ENCODE measurements at regions not wholly inside any gene's neighbourhood (a gene's known extent, or its start where the extent isn't known, plus 50 kb on each side); places are given as distances from the start of the nearest gene placed in this dataset.
A peak's percentile ranks its signal among the peaks of the same experiment; 100 is the strongest.

DNA sequence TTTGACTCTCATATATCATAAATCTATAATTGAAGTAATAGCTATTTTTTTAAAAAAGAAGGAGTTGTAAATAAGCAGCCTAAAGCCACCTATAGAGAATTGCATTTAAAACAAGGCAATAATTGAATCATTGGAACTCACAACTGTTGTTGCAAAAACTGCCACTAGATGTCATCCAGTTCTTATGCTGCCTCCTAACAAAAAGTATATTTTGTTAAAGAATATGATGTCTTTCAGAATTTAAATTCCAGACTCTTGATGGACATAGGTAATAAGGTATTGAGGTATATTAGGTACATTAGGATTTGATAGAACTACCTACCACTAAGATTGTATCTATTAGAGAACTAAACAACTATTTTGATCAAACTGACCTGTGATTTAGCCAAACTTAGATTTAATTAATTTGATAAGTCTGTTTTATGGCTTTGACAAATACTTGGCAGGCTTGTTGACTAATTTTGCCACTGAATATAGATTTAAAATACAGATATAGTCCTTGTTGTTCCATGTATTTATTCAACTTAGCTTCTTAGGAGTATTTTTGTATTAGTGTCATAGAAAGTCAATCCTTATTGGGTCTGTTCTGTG is 401.4 kb downstream of the RPL10L start:
- Histone ChIP-seq H3K27ac (ENCODE audit: low read length) (no peak overlapping the region), H3K4me1 (ENCODE audit: insufficient read depth, low read length) (no peaks in the 10 kb centered on the region), H4K20me1 (ENCODE audit: insufficient read depth, low read length) (no peaks in the 10 kb centered on the region), H3K4me2 (ENCODE audit: insufficient read depth, low read length) (no peak overlapping the region), H3K27me3 (ENCODE audit: insufficient read depth, low read length, poor library complexity) (no peaks in the 10 kb centered on the region), H3K4me3 (ENCODE audit: low read depth in 1 of 2, low read length in 2 of 2) (no peak overlapping the region), H2AFZ (ENCODE audit: low read depth, low read length) (no peak overlapping the region), H3K36me3 (ENCODE audit: insufficient read depth, low read length) (no peaks in the 10 kb centered on the region), H3K79me2 (ENCODE audit: insufficient read depth, low read length) (no peaks in the 10 kb centered on the region), H3K9ac (ENCODE audit: low read depth, low read length) (no peak overlapping the region), H3K9me3 (ENCODE audit: insufficient read depth, low read length, severe bottlenecking) (no peaks in the 10 kb centered on the region)
- no peak for ATAC-seq (ENCODE audit: insufficient read depth, low read depth)
- no peak for DNase-seq
- TF ChIP-seq, protein P1, sequence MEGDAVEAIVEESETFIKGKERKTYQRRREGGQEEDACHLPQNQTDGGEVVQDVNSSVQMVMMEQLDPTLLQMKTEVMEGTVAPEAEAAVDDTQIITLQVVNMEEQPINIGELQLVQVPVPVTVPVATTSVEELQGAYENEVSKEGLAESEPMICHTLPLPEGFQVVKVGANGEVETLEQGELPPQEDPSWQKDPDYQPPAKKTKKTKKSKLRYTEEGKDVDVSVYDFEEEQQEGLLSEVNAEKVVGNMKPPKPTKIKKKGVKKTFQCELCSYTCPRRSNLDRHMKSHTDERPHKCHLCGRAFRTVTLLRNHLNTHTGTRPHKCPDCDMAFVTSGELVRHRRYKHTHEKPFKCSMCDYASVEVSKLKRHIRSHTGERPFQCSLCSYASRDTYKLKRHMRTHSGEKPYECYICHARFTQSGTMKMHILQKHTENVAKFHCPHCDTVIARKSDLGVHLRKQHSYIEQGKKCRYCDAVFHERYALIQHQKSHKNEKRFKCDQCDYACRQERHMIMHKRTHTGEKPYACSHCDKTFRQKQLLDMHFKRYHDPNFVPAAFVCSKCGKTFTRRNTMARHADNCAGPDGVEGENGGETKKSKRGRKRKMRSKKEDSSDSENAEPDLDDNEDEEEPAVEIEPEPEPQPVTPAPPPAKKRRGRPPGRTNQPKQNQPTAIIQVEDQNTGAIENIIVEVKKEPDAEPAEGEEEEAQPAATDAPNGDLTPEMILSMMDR (IDR thresholded peaks at IDR 0.05; ENCODE audit: borderline replicate concordance, extremely low read depth, low read length, poor library complexity, severe bottlenecking): peak; percentile 59
- TF ChIP-seq EZH2 (IDR thresholded peaks at IDR 0.05; ENCODE audit: borderline replicate concordance, low read depth, low read length, severe bottlenecking): no peak

DNA sequence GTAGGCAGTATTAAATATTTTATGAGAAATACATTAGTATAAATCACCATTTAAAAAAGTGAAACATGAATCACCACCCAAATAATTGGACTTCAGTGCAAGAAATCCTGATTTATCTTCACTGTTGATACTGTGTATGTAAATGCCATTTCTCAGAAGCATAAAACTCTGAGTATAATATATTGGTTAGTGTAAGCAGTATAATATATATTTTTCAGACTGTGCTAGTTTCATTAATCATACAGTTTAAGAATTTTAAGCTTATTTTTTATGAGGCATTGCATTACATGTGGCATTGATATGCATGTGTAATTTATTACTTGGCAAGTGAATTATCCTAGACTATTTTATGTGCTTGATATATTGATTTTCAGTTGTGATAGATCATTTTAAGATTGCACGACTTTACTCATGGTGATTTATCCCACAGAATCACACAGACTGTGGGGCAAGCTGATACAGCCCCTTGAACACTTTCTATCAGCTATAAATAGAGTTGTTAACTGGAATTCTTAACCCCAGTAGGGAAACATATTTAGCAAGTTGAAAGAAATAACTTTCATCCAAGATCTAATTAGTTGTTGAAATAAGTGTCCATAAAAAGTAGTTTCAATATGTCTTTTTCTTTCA is 403.5 kb downstream of the RPL10L start:
- Histone ChIP-seq H3K79me2 (ENCODE audit: insufficient read depth, low read length) (no peaks in the 10 kb centered on the region), H4K20me1 (ENCODE audit: insufficient read depth, low read length) (no peaks in the 10 kb centered on the region), H3K9ac (ENCODE audit: low read depth, low read length) (no peak overlapping the region), H3K4me1 (ENCODE audit: insufficient read depth, low read length) (no peaks in the 10 kb centered on the region), H3K27me3 (ENCODE audit: insufficient read depth, low read length, poor library complexity) (no peaks in the 10 kb centered on the region), H2AFZ (ENCODE audit: low read depth, low read length) (no peak overlapping the region), H3K36me3 (ENCODE audit: insufficient read depth, low read length) (no peaks in the 10 kb centered on the region), H3K4me2 (ENCODE audit: insufficient read depth, low read length) (no peak overlapping the region), H3K4me3 (ENCODE audit: low read depth in 1 of 2, low read length in 2 of 2) (no peak overlapping the region), H3K27ac (ENCODE audit: low read length) (no peak overlapping the region), H3K9me3 (ENCODE audit: insufficient read depth, low read length, severe bottlenecking) (no peaks in the 10 kb centered on the region)
- no peak for DNase-seq
- no peak for TF ChIP-seq EZH2 (IDR thresholded peaks at IDR 0.05; ENCODE audit: borderline replicate concordance, low read depth, low read length, severe bottlenecking)
- TF ChIP-seq, protein P1 (IDR thresholded peaks at IDR 0.05; ENCODE audit: borderline replicate concordance, extremely low read depth, low read length, poor library complexity, severe bottlenecking): no peak
- no peak for ATAC-seq (ENCODE audit: insufficient read depth, low read depth)

DNA sequence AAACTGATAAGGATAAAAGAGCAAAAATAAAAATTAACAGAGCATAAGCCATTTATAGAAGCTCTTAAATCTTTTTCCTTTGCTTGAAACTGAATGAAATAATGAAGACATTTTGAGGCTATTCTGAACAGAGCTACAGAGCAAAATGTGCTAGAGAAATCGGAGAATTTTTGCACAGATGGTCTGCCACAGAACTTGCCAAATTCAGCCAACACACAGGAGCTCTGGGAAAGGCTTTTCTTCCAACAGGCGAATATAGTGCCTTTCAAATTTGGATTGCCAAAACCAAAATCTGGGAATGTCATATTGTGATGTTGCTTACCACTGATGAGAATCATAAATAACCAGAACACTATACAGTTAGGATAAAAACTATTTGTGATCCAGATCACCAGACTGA is 406.3 kb downstream of the RPL10L start:
- Histone ChIP-seq H3K79me2 (ENCODE audit: insufficient read depth, low read length) (no peaks in the 10 kb centered on the region), H3K27me3 (ENCODE audit: insufficient read depth, low read length, poor library complexity) (no peaks in the 10 kb centered on the region), H3K9me3 (ENCODE audit: insufficient read depth, low read length, severe bottlenecking) (no peaks in the 10 kb centered on the region), H3K9ac (ENCODE audit: low read depth, low read length) (no peak overlapping the region), H3K27ac (ENCODE audit: low read length) (no peak overlapping the region), H2AFZ (ENCODE audit: low read depth, low read length) (no peak overlapping the region), H3K4me2 (ENCODE audit: insufficient read depth, low read length) (no peak overlapping the region), H3K4me1 (ENCODE audit: insufficient read depth, low read length) (no peaks in the 10 kb centered on the region), H3K36me3 (ENCODE audit: insufficient read depth, low read length) (no peaks in the 10 kb centered on the region), H3K4me3 (ENCODE audit: low read depth in 1 of 2, low read length in 2 of 2) (no peak overlapping the region), H4K20me1 (ENCODE audit: insufficient read depth, low read length) (no peaks in the 10 kb centered on the region)
- no peak for DNase-seq
- no peak for ATAC-seq (ENCODE audit: insufficient read depth, low read depth)
- TF ChIP-seq, protein P1 (IDR thresholded peaks at IDR 0.05; ENCODE audit: borderline replicate concordance, extremely low read depth, low read length, poor library complexity, severe bottlenecking): no peak
- TF ChIP-seq EZH2 (IDR thresholded peaks at IDR 0.05; ENCODE audit: borderline replicate concordance, low read depth, low read length, severe bottlenecking): no peak
